HG03175 (cell line): ENCODE measurements at regions not wholly inside any gene's neighbourhood (a gene's known extent, or its start where the extent isn't known, plus 50 kb on each side); places are given as distances from the start of the nearest gene placed in this dataset.

Experiments used
- ATAC-seq: cut with Tn5 transposase; IDR thresholded peaks from one replicate; pipeline ENCODE4 v1.9.1; 2021; ENCODE audit warnings: mild to moderate bottlenecking, moderate library complexity; ENCODE audit not compliant: unreplicated experiment

GRCh38 chr14:100673085-100673806, 53.4 kb upstream of the DLK1 start:
- no peak for ATAC-seq

GRCh38 chr14:100673807-100674154, 52.9 kb upstream of the DLK1 start:
- ATAC-seq: no peak

GRCh38 chr14:100674428-100674827, 52.3 kb upstream of the DLK1 start:
- ATAC-seq: no peak

- ATAC-seq: no peak
These were observed 51.6 kb upstream of the DLK1 start for GRCh38 chr14:100674897-100675619.

- ATAC-seq: no peak
These were observed 50.7 kb upstream of the DLK1 start for GRCh38 chr14:100675699-100676684.
